ENCODE measurements at regions not wholly inside any gene's neighbourhood (a gene's known extent, or its start where the extent isn't known, plus 50 kb on each side); places are given as distances from the start of the nearest gene placed in this dataset.

GRCh38 chr5:67431191-67431590, 234.6 kb upstream of the CD180 start:
- Histone ChIP-seq H3K9me2 (no peaks in the 10 kb centered on the region), H3K27me3 (ENCODE audit: insufficient read depth) (no peaks in the 10 kb centered on the region), H3K4me2 (no peak overlapping the region), H3K9me3 (no peaks in the 10 kb centered on the region), H3F3A (replicated peaks; ENCODE audit: insufficient read depth) (no peaks in the 10 kb centered on the region), H3K9ac (no peak overlapping the region), H2AFZ (ENCODE audit: low read depth) (no peak overlapping the region), H3K4me1 (ENCODE audit: control insufficient read depth in 1 of 2, insufficient read depth in 2 of 2, low read depth in 1 of 2, low read length in 1 of 2) (peaks cover 0 to 6% of the 10 kb centered on the region in 2 experiments; a peak in 1 of 4 replicates), H3K79me2 (ENCODE audit: insufficient read depth) (no peaks in the 10 kb centered on the region), H3K27ac (ENCODE audit: low read depth in 2 of 2, low read length in 1 of 2) (no peak overlapping the region), H3K4me3 (ENCODE audit: low read depth in 2 of 2, low read length in 1 of 2) (no peak overlapping the region), H3K36me3 (replicated peaks in 1 of 2; ENCODE audit: control insufficient read depth in 1 of 2, insufficient read depth in 2 of 2, low read length in 1 of 2) (no peaks in the 10 kb centered on the region), H4K20me1 (ENCODE audit: insufficient read depth) (no peaks in the 10 kb centered on the region)
- DNase-seq, result no peak
- WGBS (ENCODE audit: low lambda C conversion rate), result 66% methylated on average over 4 of the region's 4 CpGs
- no peak for TF ChIP-seq FOXM1 (IDR thresholded peaks at IDR 0.05; ENCODE audit: low read depth)
- CTCF ChIA-PET, result no interaction called here
- POLR2A ChIA-PET, result no interaction called here

GRCh38 chr5:67427850-67428298, 231.3 kb upstream of the CD180 start:
- H3K27ac ChIP-seq (ENCODE audit: low read depth in 2 of 2, low read length in 1 of 2), result no peak overlapping the region
- H3F3A ChIP-seq (replicated peaks; ENCODE audit: insufficient read depth), result no peaks in the 10 kb centered on the region
- H3K9me3 ChIP-seq, result no peaks in the 10 kb centered on the region
- no peaks in the 10 kb centered on the region for H3K79me2 ChIP-seq (ENCODE audit: insufficient read depth)
- no peaks in the 10 kb centered on the region for H3K9me2 ChIP-seq
- ChIA-PET CTCF (interaction anchor here (0.5 to 1.5 kb wide), 2 partner anchors 16 to 74 kb away, joined by 3 read pairs; no protein-coding TSS in a partner anchor), POLR2A (no interaction called here)
- H3K4me2 ChIP-seq, result no peak overlapping the region
- DNase-seq, result no peak
- no peak overlapping the region for H2AFZ ChIP-seq (ENCODE audit: low read depth)
- no peaks in the 10 kb centered on the region for H3K27me3 ChIP-seq (ENCODE audit: insufficient read depth)
- no peaks in the 10 kb centered on the region for H3K36me3 ChIP-seq (replicated peaks in 1 of 2; ENCODE audit: control insufficient read depth in 1 of 2, insufficient read depth in 2 of 2, low read length in 1 of 2)
- H3K9ac ChIP-seq, result no peak overlapping the region
- H3K4me3 ChIP-seq (ENCODE audit: low read depth in 2 of 2, low read length in 1 of 2), result no peak overlapping the region
- TF ChIP-seq JUND (IDR thresholded peaks at IDR 0.05), result no peak
- TF ChIP-seq EZH2phosphoT487 (IDR thresholded peaks at IDR 0.05; ENCODE audit: borderline replicate concordance, low read depth), result no peak
- no peak for TF ChIP-seq CTCF (IDR thresholded peaks at IDR 0.05)
- TF ChIP-seq TAF1 (IDR thresholded peaks at IDR 0.05; ENCODE audit: borderline replicate concordance, low read depth, low read length), result no peak
- no peak for TF ChIP-seq USF2 (IDR thresholded peaks at IDR 0.05; ENCODE audit: borderline replicate concordance, low read depth, low read length)
- no peak for TF ChIP-seq RFX5 (IDR thresholded peaks at IDR 0.05; ENCODE audit: low read length)
- TF ChIP-seq ELF1 (IDR thresholded peaks at IDR 0.05), result no peak
- no peak for TF ChIP-seq RAD21 (IDR thresholded peaks at IDR 0.05; ENCODE audit: low read length)
- no peak for TF ChIP-seq FOSL2 (IDR thresholded peaks at IDR 0.05; ENCODE audit: borderline replicate concordance, low read depth)
- TF ChIP-seq MAX (IDR thresholded peaks at IDR 0.05; ENCODE audit: low read depth), result no peak
- no peak for TF ChIP-seq SIN3A (IDR thresholded peaks at IDR 0.05; ENCODE audit: borderline replicate concordance, low read depth, low read length)
- no peak for TF ChIP-seq SMC3 (IDR thresholded peaks at IDR 0.05; ENCODE audit: low read depth, low read length)
- 86% methylated on average over 4 of the region's 4 CpGs for WGBS (ENCODE audit: low lambda C conversion rate)
- no peaks in the 10 kb centered on the region for H4K20me1 ChIP-seq (ENCODE audit: insufficient read depth)
- 0 out of 4 replicates have a peak, but pooled peaks cover 0 to 12% of the 10 kb centered on the region in 2 experiments for H3K4me1 ChIP-seq (ENCODE audit: control insufficient read depth in 1 of 2, insufficient read depth in 2 of 2, low read depth in 1 of 2, low read length in 1 of 2)
